ENCODE measurements at regions not wholly inside any gene's neighbourhood (a gene's known extent, or its start where the extent isn't known, plus 50 kb on each side); places are given as distances from the start of the nearest gene placed in this dataset.
"Not testable (repeated sequence)": the region's sequence is repeated elsewhere in the genome, so short reads cannot be mapped to it uniquely, and the experiment has no call there.

GRCh38 chr2:142794850-142795249 is 82.6 kb upstream of the KYNU start:
- Histone ChIP-seq H3K79me2 (ENCODE audit: control insufficient read depth, low read length) (no peaks in the 10 kb centered on the region), H3K9me2 (replicated peaks; ENCODE audit: control insufficient read depth, low read length) (no peaks in the 10 kb centered on the region), H3K9me3 (ENCODE audit: control insufficient read depth, insufficient read depth, low read length) (no peaks in the 10 kb centered on the region), H3F3A (ENCODE audit: control insufficient read depth, insufficient read depth) (no peaks in the 10 kb centered on the region), H4K20me1 (ENCODE audit: control insufficient read depth, insufficient read depth, low read depth, low read length) (no peaks in the 10 kb centered on the region), H3K4me2 (ENCODE audit: low read length) (no peak overlapping the region), H3K4me1 (ENCODE audit: control insufficient read depth, low read length) (no peaks in the 10 kb centered on the region), H3K4me3 (ENCODE audit: low read length) (no peak overlapping the region), H3K27ac (ENCODE audit: low read depth, low read length) (no peak overlapping the region), H3K27me3 (ENCODE audit: control insufficient read depth, low read length) (no peaks in the 10 kb centered on the region), H3K36me3 (ENCODE audit: control insufficient read depth, low read length) (no peaks in the 10 kb centered on the region)
- TF ChIP-seq CTCF (IDR thresholded peaks at IDR 0.05; ENCODE audit: low read depth, low read length, poor library complexity, severe bottlenecking) (no peak), EZH2phosphoT487 (IDR thresholded peaks at IDR 0.05; ENCODE audit: borderline replicate concordance, low read length) (no peak)

- H3K4me3 ChIP-seq (ENCODE audit: low read length); H3K4me1 ChIP-seq (ENCODE audit: control insufficient read depth, low read length); H3K27me3 ChIP-seq (ENCODE audit: control insufficient read depth, low read length); H3K79me2 ChIP-seq (ENCODE audit: control insufficient read depth, low read length); H3F3A ChIP-seq (ENCODE audit: control insufficient read depth, insufficient read depth); H3K27ac ChIP-seq (ENCODE audit: low read depth, low read length); H3K36me3 ChIP-seq (ENCODE audit: control insufficient read depth, low read length); H3K4me2 ChIP-seq (ENCODE audit: low read length); H3K9me2 ChIP-seq (replicated peaks; ENCODE audit: control insufficient read depth, low read length); H4K20me1 ChIP-seq (ENCODE audit: control insufficient read depth, insufficient read depth, low read depth, low read length); H3K9me3 ChIP-seq (ENCODE audit: control insufficient read depth, insufficient read depth, low read length): not testable (repeated sequence)
Observed at GRCh38 chr2:142792328-142792727, 85.1 kb upstream of the KYNU start.

GRCh38 chr2:142791335-142791734 is 86.1 kb upstream of the KYNU start:
- H3K4me3 ChIP-seq (ENCODE audit: low read length): no peak overlapping the region
- no peaks in the 10 kb centered on the region for H3K4me1 ChIP-seq (ENCODE audit: control insufficient read depth, low read length)
- no peaks in the 10 kb centered on the region for H4K20me1 ChIP-seq (ENCODE audit: control insufficient read depth, insufficient read depth, low read depth, low read length)
- H3K79me2 ChIP-seq (ENCODE audit: control insufficient read depth, low read length): no peaks in the 10 kb centered on the region
- H3K9me3 ChIP-seq (ENCODE audit: control insufficient read depth, insufficient read depth, low read length): no peaks in the 10 kb centered on the region
- no peak overlapping the region for H3K27ac ChIP-seq (ENCODE audit: low read depth, low read length)
- H3F3A ChIP-seq (ENCODE audit: control insufficient read depth, insufficient read depth): no peaks in the 10 kb centered on the region
- no peaks in the 10 kb centered on the region for H3K9me2 ChIP-seq (replicated peaks; ENCODE audit: control insufficient read depth, low read length)
- TF ChIP-seq CTCF (IDR thresholded peaks at IDR 0.05; ENCODE audit: low read depth, low read length, poor library complexity, severe bottlenecking) (no peak), EZH2phosphoT487 (IDR thresholded peaks at IDR 0.05; ENCODE audit: borderline replicate concordance, low read length) (no peak)
- H3K36me3 ChIP-seq (ENCODE audit: control insufficient read depth, low read length): no peaks in the 10 kb centered on the region
- no peaks in the 10 kb centered on the region for H3K27me3 ChIP-seq (ENCODE audit: control insufficient read depth, low read length)
- H3K4me2 ChIP-seq (ENCODE audit: low read length): no peak overlapping the region

GRCh38 chr2:142786918-142787702 is 90.4 kb upstream of the KYNU start:
- no peaks in the 10 kb centered on the region for H3K9me3 ChIP-seq (ENCODE audit: control insufficient read depth, insufficient read depth, low read length)
- no peaks in the 10 kb centered on the region for H3F3A ChIP-seq (ENCODE audit: control insufficient read depth, insufficient read depth)
- H3K4me2 ChIP-seq (ENCODE audit: low read length): no peak overlapping the region
- H3K79me2 ChIP-seq (ENCODE audit: control insufficient read depth, low read length): no peaks in the 10 kb centered on the region
- H4K20me1 ChIP-seq (ENCODE audit: control insufficient read depth, insufficient read depth, low read depth, low read length): no peaks in the 10 kb centered on the region
- TF ChIP-seq CTCF (IDR thresholded peaks at IDR 0.05; ENCODE audit: low read depth, low read length, poor library complexity, severe bottlenecking): no peak
- no peak for TF ChIP-seq EZH2phosphoT487 (IDR thresholded peaks at IDR 0.05; ENCODE audit: borderline replicate concordance, low read length)
- no peak overlapping the region for H3K4me3 ChIP-seq (ENCODE audit: low read length)
- no peaks in the 10 kb centered on the region for H3K27me3 ChIP-seq (ENCODE audit: control insufficient read depth, low read length)
- no peaks in the 10 kb centered on the region for H3K4me1 ChIP-seq (ENCODE audit: control insufficient read depth, low read length)
- no peak overlapping the region for H3K27ac ChIP-seq (ENCODE audit: low read depth, low read length)
- H3K9me2 ChIP-seq (replicated peaks; ENCODE audit: control insufficient read depth, low read length): no peaks in the 10 kb centered on the region
- no peaks in the 10 kb centered on the region for H3K36me3 ChIP-seq (ENCODE audit: control insufficient read depth, low read length)

All from DOHH2 (cell line).